Dendritic cell treated with granulocyte-macrophage colony-stimulating factor and Interleukin-4, amounts not matched to agents 40 ng/mL and 50 ng/mL, for 4 days (primary cell): ENCODE measurements at regions not wholly inside any gene's neighbourhood (a gene's known extent, or its start where the extent isn't known, plus 50 kb on each side); places are given as distances from the start of the nearest gene placed in this dataset.
"Not testable (repeated sequence)": the region's sequence is repeated elsewhere in the genome, so short reads cannot be mapped to it uniquely, and the experiment has no call there.

ENCODE experiments used
- H3K27ac Mint-ChIP-seq: one replicate; pipeline ENCODE4 v1.8.0; 2022; ENCODE audit warnings: mild to moderate bottlenecking, mixed read lengths
- H3K27me3 Mint-ChIP-seq: one replicate; pipeline ENCODE4 v1.8.0; 2022; ENCODE audit warnings: mild to moderate bottlenecking, mixed read lengths
- H3K36me3 Mint-ChIP-seq: one replicate; pipeline ENCODE4 v1.8.0; 2022; ENCODE audit warnings: low read depth, mixed read lengths
- H3K4me1 Mint-ChIP-seq: one replicate; pipeline ENCODE4 v1.8.0; 2022; ENCODE audit warnings: low read depth, mixed read lengths
- H3K4me3 Mint-ChIP-seq: one replicate; pipeline ENCODE4 v1.8.0; 2022; ENCODE audit warnings: mild to moderate bottlenecking, moderate library complexity, mixed read lengths
- H3K9me3 Mint-ChIP-seq: one replicate; pipeline ENCODE4 v1.8.0; 2022; ENCODE audit warnings: mixed read lengths
- intact Hi-C: fragments of 100-400 bp; cut with micrococcal nuclease; formaldehyde crosslinking; loops from one replicate; pipeline ENCODE4 v1.15.0; 2022

GRCh38 chr4:3882316-3882885 lies 116.2 kb downstream of the ADRA2C start:
- intact Hi-C loops, H3K4me1 Mint-ChIP-seq, H3K27ac Mint-ChIP-seq, H3K4me3 Mint-ChIP-seq, H3K36me3 Mint-ChIP-seq, H3K9me3 Mint-ChIP-seq: not testable (repeated sequence)
- peaks cover 50% of the 10 kb centered on the region for H3K27me3 Mint-ChIP-seq

- H3K4me1 Mint-ChIP-seq, H3K27ac Mint-ChIP-seq, H3K4me3 Mint-ChIP-seq, H3K36me3 Mint-ChIP-seq, intact Hi-C loops, H3K9me3 Mint-ChIP-seq: not testable (repeated sequence)
- peaks cover 32% of the 10 kb centered on the region for H3K27me3 Mint-ChIP-seq
These were observed 118.1 kb downstream of the ADRA2C start for GRCh38 chr4:3884261-3884660.

- H3K36me3 Mint-ChIP-seq, H3K27ac Mint-ChIP-seq, H3K4me3 Mint-ChIP-seq, H3K4me1 Mint-ChIP-seq, H3K27me3 Mint-ChIP-seq, intact Hi-C loops, H3K9me3 Mint-ChIP-seq: not testable (repeated sequence)
These were observed 127.4 kb downstream of the ADRA2C start for GRCh38 chr4:3893590-3893989.

GRCh38 chr4:3894086-3894959 lies 128.1 kb downstream of the ADRA2C start:
- H3K27ac Mint-ChIP-seq, intact Hi-C loops, H3K4me3 Mint-ChIP-seq, H3K27me3 Mint-ChIP-seq, H3K4me1 Mint-ChIP-seq, H3K36me3 Mint-ChIP-seq, H3K9me3 Mint-ChIP-seq: not testable (repeated sequence)

GRCh38 chr4:3896441-3896840 lies 130.3 kb downstream of the ADRA2C start:
- intact Hi-C loops: no loop called here
- Mint-ChIP-seq H3K27me3 (peaks cover 4% of the 10 kb centered on the region), H3K36me3 (no peaks in the 10 kb centered on the region)

GRCh38 chr4:3896871-3897578 lies 130.8 kb downstream of the ADRA2C start:
- H3K27me3 Mint-ChIP-seq, H3K4me1 Mint-ChIP-seq, intact Hi-C loops, H3K36me3 Mint-ChIP-seq, H3K27ac Mint-ChIP-seq, H3K4me3 Mint-ChIP-seq, H3K9me3 Mint-ChIP-seq: not testable (repeated sequence)

More at GRCh38 chr4:3896441-3896840, 130.3 kb downstream of the ADRA2C start:
- no peaks in the 10 kb centered on the region for H3K9me3 Mint-ChIP-seq
- no peaks in the 10 kb centered on the region for H3K4me1 Mint-ChIP-seq
- no peak overlapping the region for H3K4me3 Mint-ChIP-seq
- no peak overlapping the region for H3K27ac Mint-ChIP-seq

- intact Hi-C loops: no loop called here
- no peaks in the 10 kb centered on the region for H3K36me3 Mint-ChIP-seq
- H3K27ac Mint-ChIP-seq: no peak overlapping the region
- H3K4me1 Mint-ChIP-seq: no peaks in the 10 kb centered on the region
- H3K27me3 Mint-ChIP-seq: peaks cover 7% of the 10 kb centered on the region
- H3K4me3 Mint-ChIP-seq: no peak overlapping the region
- H3K9me3 Mint-ChIP-seq: no peaks in the 10 kb centered on the region
These were observed 131.9 kb downstream of the ADRA2C start for GRCh38 chr4:3898098-3898497.

GRCh38 chr4:3898928-3899327 lies 132.7 kb downstream of the ADRA2C start:
- H3K36me3 Mint-ChIP-seq, intact Hi-C loops, H3K27me3 Mint-ChIP-seq, H3K27ac Mint-ChIP-seq, H3K4me3 Mint-ChIP-seq, H3K9me3 Mint-ChIP-seq, H3K4me1 Mint-ChIP-seq: not testable (repeated sequence)

- H3K9me3 Mint-ChIP-seq, H3K27me3 Mint-ChIP-seq, H3K4me1 Mint-ChIP-seq, H3K27ac Mint-ChIP-seq, H3K4me3 Mint-ChIP-seq, intact Hi-C loops, H3K36me3 Mint-ChIP-seq: not testable (repeated sequence)
These were observed 138.2 kb downstream of the ADRA2C start for GRCh38 chr4:3904264-3904955.

- H3K4me1 Mint-ChIP-seq, H3K36me3 Mint-ChIP-seq, H3K4me3 Mint-ChIP-seq, intact Hi-C loops, H3K27me3 Mint-ChIP-seq, H3K27ac Mint-ChIP-seq: not testable (repeated sequence)
- peaks cover 13% of the 10 kb centered on the region for H3K9me3 Mint-ChIP-seq
These were observed 143.4 kb downstream of the ADRA2C start for GRCh38 chr4:3909616-3910015.

GRCh38 chr4:3910161-3910950 lies 144.2 kb downstream of the ADRA2C start:
- H3K27me3 Mint-ChIP-seq, H3K4me1 Mint-ChIP-seq, H3K36me3 Mint-ChIP-seq, intact Hi-C loops, H3K27ac Mint-ChIP-seq, H3K4me3 Mint-ChIP-seq: not testable (repeated sequence)
- peaks cover 13% of the 10 kb centered on the region for H3K9me3 Mint-ChIP-seq

GRCh38 chr4:3911252-3911856 lies 145.2 kb downstream of the ADRA2C start:
- H3K9me3 Mint-ChIP-seq: peaks cover 13% of the 10 kb centered on the region
- H3K27me3 Mint-ChIP-seq: peaks cover 5% of the 10 kb centered on the region
- H3K27ac Mint-ChIP-seq: no peak overlapping the region
- no peaks in the 10 kb centered on the region for H3K36me3 Mint-ChIP-seq
- no peaks in the 10 kb centered on the region for H3K4me1 Mint-ChIP-seq
- intact Hi-C loops: no loop called here
- no peak overlapping the region for H3K4me3 Mint-ChIP-seq

- H3K4me3 Mint-ChIP-seq, H3K27ac Mint-ChIP-seq, H3K4me1 Mint-ChIP-seq, H3K36me3 Mint-ChIP-seq, intact Hi-C loops: not testable (repeated sequence)
- peaks cover 13% of the 10 kb centered on the region for H3K9me3 Mint-ChIP-seq
- peaks cover 11% of the 10 kb centered on the region for H3K27me3 Mint-ChIP-seq
These were observed 148.3 kb downstream of the ADRA2C start for GRCh38 chr4:3914511-3914910.
